ENCODE measurements at regions not wholly inside any gene's neighbourhood (a gene's known extent, or its start where the extent isn't known, plus 50 kb on each side); places are given as distances from the start of the nearest gene placed in this dataset.

GRCh38 chr4:90071289-90072235 is 55.6 kb upstream of the CCSER1 start:
- no peak for TF ChIP-seq EZH2phosphoT487 (IDR thresholded peaks at IDR 0.05; ENCODE audit: insufficient read depth, low read depth)
- TF ChIP-seq EZH2 (IDR thresholded peaks at IDR 0.05; ENCODE audit: insufficient read depth, poor library complexity, severe bottlenecking): no peak

All from GM23248 (cell line).